H1 (cell line): ENCODE measurements at regions not wholly inside any gene's neighbourhood (a gene's known extent, or its start where the extent isn't known, plus 50 kb on each side); places are given as distances from the start of the nearest gene placed in this dataset.

ENCODE experiments used
- CTCF ChIA-PET: fragments of 300-600 bp; sonication (Branson Sonifier 250); formaldehyde crosslinking; loops from one replicate; lab custom pipeline; 2021; ENCODE audit not compliant: partially characterized antibody; lab: Charles Lee
- POLR2A ChIA-PET: fragments of 300-600 bp; sonication (Branson Sonifier 250); formaldehyde crosslinking; loops from one replicate; lab custom pipeline; 2021; ENCODE audit warnings: inconsistent platforms; ENCODE audit not compliant: partially characterized antibody; lab: Charles Lee
- DNase-seq, 2 experiments: peaks; one replicate each; pipeline versions ENCODE4 v3.0.0 to v3.0.0-alpha.2; 2010 to 2022; ENCODE audit warnings: low spot score in 2 of 2, low read depth in 1 of 2, mixed read lengths in 1 of 2
- FAIRE-seq: peaks from 2 replicates; lab custom pipeline; 2011; peaks lifted over from hg19 to GRCh38; lab: Jason Lieb, UNC
- H2AFZ ChIP-seq: 2 replicates; pipeline ENCODE4 v1.8.1; 2012; ENCODE audit warnings: low read length, inconsistent platforms
- H2AK5ac ChIP-seq: 2 replicates; pipeline ENCODE4 v1.6.1; 2013; ENCODE audit warnings: low read depth, low read length
- H2BK120ac ChIP-seq: replicated peaks from 2 replicates; pipeline ENCODE3; 2013; ENCODE audit warnings: low read depth, low read length, inconsistent platforms
- H2BK12ac ChIP-seq: 2 replicates; pipeline ENCODE4 v1.6.1; 2013; ENCODE audit warnings: low read depth, low read length
- H2BK15ac ChIP-seq: 2 replicates; pipeline ENCODE4 v1.6.1; 2013; ENCODE audit warnings: low read length
- H2BK20ac ChIP-seq: 2 replicates; pipeline ENCODE4 v1.6.1; 2013; ENCODE audit warnings: low read length
- H2BK5ac ChIP-seq: 2 replicates; pipeline ENCODE4 v1.6.1; 2013; ENCODE audit warnings: low read depth, low read length
- H3K14ac ChIP-seq: 2 replicates; pipeline ENCODE4 v1.6.1; 2013; ENCODE audit warnings: inconsistent platforms; ENCODE audit not compliant: insufficient read length
- H3K18ac ChIP-seq: 2 replicates; pipeline ENCODE4 v1.6.1; 2013; ENCODE audit warnings: low read length; ENCODE audit errors: extremely low read depth
- H3K23ac ChIP-seq: 2 replicates; pipeline ENCODE4 v1.6.1; 2013; ENCODE audit warnings: inconsistent platforms; ENCODE audit not compliant: insufficient read length
- H3K23me2 ChIP-seq: 2 replicates; pipeline ENCODE4 v1.6.1; 2013; ENCODE audit warnings: low read depth, low read length
- H3K27ac ChIP-seq: 2 replicates; pipeline ENCODE4 v1.6.1; 2011; ENCODE audit warnings: low read depth, low read length, inconsistent platforms
- H3K27me3 ChIP-seq, 4 experiments: replicated peaks in 1 of 4; 1 replicate in 1 of 4; 2 replicates in 3 of 4; pipeline versions ENCODE4 v1.6.1 to v1.8.1; 2011 to 2013; ENCODE audit warnings: low read length in 3 of 4, mild to moderate bottlenecking in 3 of 4, inconsistent platforms in 2 of 4, mixed read lengths in 2 of 4, moderate library complexity in 1 of 4; ENCODE audit not compliant: control insufficient read depth in 3 of 4, insufficient read depth in 3 of 4; ENCODE audit errors: extremely low read depth in 1 of 4
- H3K36me3 ChIP-seq, 4 experiments: 2 replicates each; pipeline versions ENCODE4 v1.6.1 to v1.8.1; 2011 to 2013; ENCODE audit warnings: mild to moderate bottlenecking in 4 of 4, low read length in 3 of 4, moderate library complexity in 2 of 4, control low read depth in 1 of 4, inconsistent platforms in 1 of 4; ENCODE audit not compliant: insufficient read depth in 4 of 4, control insufficient read depth in 2 of 4
- H3K4ac ChIP-seq: replicated peaks from 2 replicates; pipeline ENCODE3; 2013; ENCODE audit warnings: low read length, low read depth, mixed read lengths, inconsistent platforms; ENCODE audit not compliant: insufficient read length
- H3K4me1 ChIP-seq, 4 experiments: replicated peaks in 1 of 4; 1 replicate in 1 of 4; 2 replicates in 3 of 4; pipeline versions ENCODE4 v1.6.1 to v1.8.1; 2011 to 2013; ENCODE audit warnings: low read length in 3 of 4, inconsistent platforms in 2 of 4, mixed read lengths in 1 of 4; ENCODE audit not compliant: insufficient read depth in 4 of 4, control insufficient read depth in 3 of 4
- H3K4me2 ChIP-seq, 2 experiments: 2 replicates each; pipeline versions ENCODE4 v1.6.1 to v1.8.1; 2011 to 2013; ENCODE audit warnings: low read depth in 2 of 2, low read length in 2 of 2, control low read depth in 1 of 2, inconsistent platforms in 1 of 2, mild to moderate bottlenecking in 1 of 2; ENCODE audit not compliant: insufficient read depth in 1 of 2
- H3K4me3 ChIP-seq, 4 experiments: fragments of 200-600, 300-600 bp in 1 of 4; sonication (generic), shearing (Covaris generic), sonication (Bioruptor Twin) in 1 of 4; 2 replicates each; pipeline versions ENCODE4 v1.5.1 to v1.8.1; 2011 to 2016; ENCODE audit warnings: low read length in 4 of 4, low read depth in 3 of 4, control low read depth in 2 of 4, inconsistent platforms in 2 of 4, mild to moderate bottlenecking in 2 of 4, mixed read lengths in 1 of 4, moderate library complexity in 1 of 4; ENCODE audit not compliant: insufficient read depth in 2 of 4; ENCODE audit errors: extremely low read depth in 1 of 4
- H3K56ac ChIP-seq: replicated peaks from 2 replicates; pipeline ENCODE3; 2013; ENCODE audit warnings: low read depth, mild to moderate bottlenecking, mixed read lengths, low read length, inconsistent platforms; ENCODE audit not compliant: insufficient read length
- H3K79me1 ChIP-seq: 2 replicates; pipeline ENCODE4 v1.6.1; 2013; ENCODE audit warnings: low read depth, low read length, control low read depth
- H3K79me2 ChIP-seq, 2 experiments: 2 replicates each; pipeline versions ENCODE4 v1.6.1 to v1.8.1; 2012 to 2013; ENCODE audit warnings: low read length in 2 of 2, mild to moderate bottlenecking in 2 of 2, inconsistent platforms in 1 of 2; ENCODE audit not compliant: insufficient read depth in 2 of 2, control insufficient read depth in 1 of 2
- H3K9ac ChIP-seq, 4 experiments: replicated peaks in 1 of 4; 1 replicate in 1 of 4; 2 replicates in 3 of 4; pipeline versions ENCODE4 v1.6.1 to v1.8.1; 2011 to 2013; ENCODE audit warnings: low read depth in 3 of 4, low read length in 3 of 4, control low read depth in 2 of 4, mild to moderate bottlenecking in 2 of 4, moderate library complexity in 2 of 4, inconsistent platforms in 1 of 4; ENCODE audit errors: extremely low read depth in 1 of 4
- H3K9me3 ChIP-seq, 2 experiments: 2 replicates each; pipeline versions ENCODE4 v1.6.1 to v1.8.1; 2012 to 2013; ENCODE audit warnings: mild to moderate bottlenecking in 2 of 2, moderate library complexity in 2 of 2, control low read depth in 1 of 2, inconsistent platforms in 1 of 2, low read depth in 1 of 2, low read length in 1 of 2, mixed read lengths in 1 of 2; ENCODE audit not compliant: insufficient read depth in 2 of 2
- H4K20me1 ChIP-seq, 2 experiments: replicated peaks in 1 of 2; 2 replicates each; pipeline versions ENCODE3 to v1.8.1; 2011 to 2013; ENCODE audit warnings: inconsistent platforms in 2 of 2, low read length in 2 of 2, mild to moderate bottlenecking in 1 of 2; ENCODE audit not compliant: insufficient read depth in 2 of 2, control insufficient read depth in 1 of 2
- H4K5ac ChIP-seq: 2 replicates; pipeline ENCODE4 v1.6.1; 2013; ENCODE audit warnings: low read length, low read depth, mixed read lengths, inconsistent platforms; ENCODE audit not compliant: insufficient read length
- H4K8ac ChIP-seq: 2 replicates; pipeline ENCODE4 v1.8.0; 2013; ENCODE audit warnings: mild to moderate bottlenecking, moderate library complexity, low read length, inconsistent platforms; ENCODE audit not compliant: insufficient read depth; ENCODE audit errors: extremely low read depth
- H4K91ac ChIP-seq: replicated peaks from 2 replicates; pipeline ENCODE3; 2013; ENCODE audit warnings: low read length, mixed read lengths, inconsistent platforms; ENCODE audit not compliant: insufficient read length
- SIN3A ChIP-seq, 2 experiments: IDR thresholded peaks in 1 of 2; conservative IDR thresholded peaks in 1 of 2; 2 replicates each; pipeline ENCODE4 v1.6.1; 2011 to 2012; ENCODE audit warnings: low read length in 2 of 2, improper control_type of control experiment in 1 of 2, low read depth in 1 of 2, mild to moderate bottlenecking in 1 of 2
- WGBS, 2 experiments: shearing (Covaris generic) in 1 of 2; methylation state at CpG; one replicate each; pipeline versions ENCODE4 v1.1.6 to v1.1.7; 2013 to 2015; ENCODE audit warnings: low lambda C conversion rate in 2 of 2, mixed read lengths in 2 of 2, inconsistent platforms in 1 of 2, low coverage in 1 of 2, missing lambda C conversion rate in 1 of 2; ENCODE audit not compliant: insufficient replicate concordance in 2 of 2, insufficient coverage in 1 of 2, insufficient read length in 1 of 2; ENCODE audit errors: extremely low coverage in 1 of 2, missing lambda C conversion rate in 1 of 2; 5-methylcytosine and 5-hydroxymethylcytosine counted together

DNA sequence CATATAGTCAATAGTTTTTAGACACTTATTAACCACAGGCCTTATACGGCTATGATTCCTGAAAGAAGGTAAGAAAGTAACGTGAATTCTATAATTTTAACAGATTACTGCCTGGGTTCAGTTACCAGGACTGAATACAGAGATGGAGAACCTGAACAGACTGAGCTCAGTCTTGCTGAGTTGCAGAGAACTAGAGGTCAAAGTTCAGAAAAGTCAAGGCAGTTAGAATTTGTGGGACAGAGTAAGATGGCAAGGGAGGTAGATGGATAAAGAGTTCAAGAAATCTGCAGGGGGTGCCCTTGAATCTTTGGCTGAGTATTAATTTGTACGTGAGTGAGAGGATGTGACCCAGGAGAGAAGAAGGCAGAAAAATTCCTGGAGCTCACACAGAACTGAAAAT, 320.1 kb upstream of the MAF start:
- H3K9me3 ChIP-seq, result no peaks in the 10 kb centered on the region
- no peak overlapping the region for H2AK5ac ChIP-seq
- H3K27me3 ChIP-seq, result no peaks in the 10 kb centered on the region
- H3K27ac ChIP-seq, result no peak overlapping the region
- H2AFZ ChIP-seq, result 0 out of 2 replicates have a peak overlapping the region, but pooled peaks have one; percentile 1
- no peak overlapping the region for H3K18ac ChIP-seq
- H3K4me3 ChIP-seq, result no peak overlapping the region
- H3K14ac ChIP-seq, result no peak overlapping the region
- FAIRE-seq (no peak), DNase-seq (no peak)
- CTCF ChIA-PET, result no interaction called here
- no peak overlapping the region for H3K56ac ChIP-seq
- H3K23me2 ChIP-seq, result no peaks in the 10 kb centered on the region; the same call in 1 of the 2 replicates
- H3K4me1 ChIP-seq, result peaks cover 0 to 6% (median 3%) of the 10 kb centered on the region in 4 experiments; a peak in 3 of 7 replicates
- no peak overlapping the region for H4K8ac ChIP-seq
- no peaks in the 10 kb centered on the region for H4K20me1 ChIP-seq
- 90% methylated on average over 3 of the region's 3 CpGs; no CpG with 5 or more reads in 1 of the 2 experiments for WGBS, 2 experiments
- no peak overlapping the region for H2BK12ac ChIP-seq
- H3K9ac ChIP-seq, result no peak overlapping the region
- H2BK5ac ChIP-seq, result no peak overlapping the region
- H4K5ac ChIP-seq, result no peak overlapping the region
- no peaks in the 10 kb centered on the region for H3K36me3 ChIP-seq
- H3K23ac ChIP-seq, result no peak overlapping the region
- no peaks in the 10 kb centered on the region for H3K79me1 ChIP-seq
- H4K91ac ChIP-seq, result no peak overlapping the region
- H2BK15ac ChIP-seq, result no peak overlapping the region
- H3K79me2 ChIP-seq, result no peaks in the 10 kb centered on the region
- no peak overlapping the region for H3K4ac ChIP-seq
- H2BK20ac ChIP-seq, result no peak overlapping the region
- no peak overlapping the region for H3K4me2 ChIP-seq
- POLR2A ChIA-PET, result no interaction called here
- no peak overlapping the region for H2BK120ac ChIP-seq
- no peak for TF ChIP-seq SIN3A (conservative IDR thresholded peaks at IDR 0.05 in 1 of 2, IDR thresholded peaks at IDR 0.05 in 1 of 2; ENCODE audit: low read depth in 1 of 2, low read length in 2 of 2)
